ENCODE measurements at regions not wholly inside any gene's neighbourhood (a gene's known extent, or its start where the extent isn't known, plus 50 kb on each side); places are given as distances from the start of the nearest gene placed in this dataset.

GRCh38 chr4:79053754-79054153 is 114.5 kb upstream of the PAQR3 start:
- Histone ChIP-seq H3K4ac (ENCODE audit: low read depth, low read length) (no peak overlapping the region), H3K14ac (ENCODE audit: insufficient read depth, low read length) (no peak overlapping the region), H3K23me2 (ENCODE audit: insufficient read length, low read depth, low read length, poor library complexity, severe bottlenecking) (no peaks in the 10 kb centered on the region), H3T11ph (ENCODE audit: low read length) (no peak overlapping the region), H2BK20ac (ENCODE audit: low read depth, low read length, poor library complexity, severe bottlenecking) (no peak overlapping the region), H3K18ac (ENCODE audit: insufficient read length, low read depth, low read length) (no peak overlapping the region), H3K79me2 (ENCODE audit: insufficient read depth, low read length) (no peaks in the 10 kb centered on the region; the same call in 1 of the 2 replicates), H2BK15ac (ENCODE audit: low read depth, low read length) (no peak overlapping the region), H3K9me3 (ENCODE audit: control insufficient read depth, low read depth, low read length) (no peaks in the 10 kb centered on the region), H3K23ac (ENCODE audit: insufficient read length, low read depth, low read length) (no peak overlapping the region), H4K91ac (ENCODE audit: insufficient read length, low read depth, low read length) (no peak overlapping the region), H2AFZ (ENCODE audit: low read length) (no peak overlapping the region), H2BK12ac (ENCODE audit: insufficient read length, low read depth, low read length) (no peak overlapping the region), H3K9ac (ENCODE audit: extremely low read depth, insufficient read length, low read length) (no peak overlapping the region), H2BK5ac (ENCODE audit: insufficient read length, low read length) (no peak overlapping the region), H3K4me2 (ENCODE audit: insufficient read depth, insufficient read length, low read length) (no peak overlapping the region), H3K79me1 (ENCODE audit: insufficient read depth, low read depth, low read length, poor library complexity, severe bottlenecking) (no peaks in the 10 kb centered on the region), H2AK5ac (ENCODE audit: insufficient read length, low read length) (no peak overlapping the region), H2BK120ac (ENCODE audit: low read depth, low read length, poor library complexity, severe bottlenecking) (no peak overlapping the region), H3K4me1 (ENCODE audit: insufficient read depth, low read length) (no peaks in the 10 kb centered on the region), H3K56ac (ENCODE audit: insufficient read length, low read depth, low read length) (no peak overlapping the region), H4K20me1 (ENCODE audit: control insufficient read depth, insufficient read depth, insufficient read length) (no peaks in the 10 kb centered on the region), H4K8ac (replicated peaks; ENCODE audit: insufficient read length, low read depth, low read length) (no peak overlapping the region), H3K27me3 (ENCODE audit: insufficient read depth, low read length) (no peaks in the 10 kb centered on the region), H4K5ac (ENCODE audit: insufficient read length, low read depth, low read length) (no peak overlapping the region), H3K27ac (ENCODE audit: insufficient read length, low read depth, low read length) (no peak overlapping the region)
- Mint-ChIP-seq H3K4me1 (peaks cover 0 to 4% of the 10 kb centered on the region in 2 experiments; a peak in 2 of 4 replicates), H3K27ac (no peak overlapping the region), H3K27me3 (ENCODE audit: low read depth) (no peaks in the 10 kb centered on the region), H3K9me3 (no peaks in the 10 kb centered on the region), H3K4me3 (no peak overlapping the region), H3K36me3 (ENCODE audit: insufficient read depth in 1 of 3, low read depth in 3 of 3) (no peaks in the 10 kb centered on the region)
- no peak for DNase-seq
- TF ChIP-seq CTCF (conservative IDR thresholded peaks at IDR 0.05) = no peak

Data from H9 (cell line).